K562 (cell line): ENCODE measurements at regions not wholly inside any gene's neighbourhood (a gene's known extent, or its start where the extent isn't known, plus 50 kb on each side); places are given as distances from the start of the nearest gene placed in this dataset.

ENCODE experiments used
- ATAC-seq: fragments of 200-7000 bp; cut with Tn5 transposase; 3 replicates; pipeline ENCODE4 v1.9.1; 2020; ENCODE audit warnings: moderate library complexity
- BruUV-seq: library from RNA; stranded (reverse); fragments of 400-500 nt; replicated peaks from 2 replicates; lab custom pipeline; 2021; lab: Mats Ljungman, UMichigan
- CTCF ChIA-PET: fragments of 300-600 bp; formaldehyde crosslinking; extraction: SDS; loops from one replicate; lab custom pipeline; 2021; ENCODE audit warnings: low intra/inter-chr PET ratio; lab: Yijun Ruan, JAX
- POLR2A ChIA-PET: fragments of 300-600, 350-650 bp; sonication (Branson Sonifier 250); formaldehyde crosslinking; extraction: SDS; loops from one replicate; lab custom pipeline; 2021; ENCODE audit warnings: antibody characterized with exemption, inconsistent platforms; lab: Yijun Ruan, JAX
- DNase-seq, 4 experiments: peaks; one replicate each; pipeline versions ENCODE4 v3.0.0 to v3.0.0-alpha.2; 2011 to 2018; ENCODE audit warnings: low spot score in 3 of 4, mixed read lengths in 3 of 4; ENCODE audit errors: extremely low read depth in 1 of 4
- FAIRE-seq: peaks from 2 replicates; lab custom pipeline; 2011; peaks lifted over from hg19 to GRCh38; lab: Jason Lieb, UNC
- H2AFZ ChIP-seq: 2 replicates; pipeline ENCODE4 v1.6.0; 2011; ENCODE audit warnings: low read depth, low read length, control low read depth, inconsistent platforms
- H3K27ac ChIP-seq: fragments of 200-600 bp; 3 replicates; pipeline ENCODE4 v1.8.0; 2011; ENCODE audit warnings: low read depth, mild to moderate bottlenecking, control low read depth, inconsistent platforms, low read length, moderate library complexity, mixed read lengths; ENCODE audit errors: extremely low read depth
- H3K27me3 ChIP-seq, 2 experiments: fragments of 300-600 bp in 1 of 2; 2 replicates in 1 of 2; 3 replicates in 1 of 2; pipeline versions ENCODE4 v1.6.0 to v1.8.0; 2011; ENCODE audit warnings: inconsistent platforms in 2 of 2, low read length in 2 of 2, mild to moderate bottlenecking in 1 of 2, mixed read lengths in 1 of 2, moderate library complexity in 1 of 2; ENCODE audit not compliant: control insufficient read depth in 2 of 2, insufficient read depth in 2 of 2
- H3K36me3 ChIP-seq: fragments of 300-600 bp; 3 replicates; pipeline ENCODE4 v1.8.0; 2011; ENCODE audit warnings: mild to moderate bottlenecking, low read length, inconsistent platforms; ENCODE audit not compliant: control insufficient read depth, insufficient read depth
- H3K4me1 ChIP-seq, 2 experiments: fragments of 200-600 bp in 1 of 2; replicated peaks in 1 of 2; 2 replicates in 1 of 2; 3 replicates in 1 of 2; pipeline versions ENCODE4 v1.5.1 to v1.8.0; 2011; ENCODE audit warnings: inconsistent platforms in 2 of 2, low read length in 2 of 2, mild to moderate bottlenecking in 1 of 2, mixed read lengths in 1 of 2, moderate library complexity in 1 of 2; ENCODE audit not compliant: control insufficient read depth in 2 of 2, insufficient read depth in 2 of 2
- H3K4me2 ChIP-seq: 2 replicates; pipeline ENCODE4 v1.6.1; 2011; ENCODE audit warnings: low read length, control low read depth, inconsistent platforms, mixed read lengths; ENCODE audit not compliant: insufficient read depth
- H3K4me3 ChIP-seq: fragments of 200-600 bp; sonication (generic), shearing (Covaris generic); 2 replicates; pipeline ENCODE4 v1.5.1; 2016; ENCODE audit warnings: control low read depth, inconsistent platforms
- H3K79me2 ChIP-seq: fragments of 200-600 bp; 3 replicates; pipeline ENCODE4 v1.8.0; 2011; ENCODE audit warnings: low read length, inconsistent platforms; ENCODE audit not compliant: control insufficient read depth, insufficient read depth
- H3K9ac ChIP-seq, 2 experiments: 2 replicates each; pipeline versions ENCODE4 v1.6.0 to v1.6.1; 2011; ENCODE audit warnings: low read depth in 2 of 2, low read length in 2 of 2, control low read depth in 1 of 2, inconsistent platforms in 1 of 2, mild to moderate bottlenecking in 1 of 2, mixed read lengths in 1 of 2; ENCODE audit not compliant: insufficient read depth in 1 of 2
- H3K9me1 ChIP-seq: one replicate; pipeline ENCODE4 v1.6.0; 2011; ENCODE audit warnings: inconsistent platforms, mild to moderate bottlenecking, low read length, moderate library complexity; ENCODE audit not compliant: control insufficient read depth, insufficient read depth
- H3K9me3 ChIP-seq: replicated peaks from 2 replicates; pipeline ENCODE4 v1.5.1; 2011; ENCODE audit warnings: low read depth, low read length, inconsistent platforms; ENCODE audit not compliant: control insufficient read depth, insufficient read depth
- H4K20me1 ChIP-seq: replicated peaks from 2 replicates; pipeline ENCODE4 v1.6.1; 2011; ENCODE audit warnings: low read length, inconsistent platforms, mixed read lengths; ENCODE audit not compliant: control insufficient read depth, insufficient read depth
- FOXP4 ChIP-seq: sonication (generic); formaldehyde crosslinking; IDR thresholded peaks from 2 replicates; pipeline ENCODE4 v1.8.0; 2022; ENCODE audit warnings: mild to moderate bottlenecking, missing genetic modification reagents, borderline replicate concordance
- MAZ ChIP-seq, 2 experiments: fragments of 450-650 bp in 1 of 2; sonication (generic) in 1 of 2; formaldehyde crosslinking; IDR thresholded peaks in 1 of 2; conservative IDR thresholded peaks in 1 of 2; 2 replicates each; pipeline versions ENCODE4 v1.4.0 to v1.5.0; 2020; ENCODE audit warnings: mild to moderate bottlenecking in 1 of 2, missing genetic modification reagents in 1 of 2
- MEF2A ChIP-seq: IDR thresholded peaks from 2 replicates; pipeline ENCODE4 v1.6.1; 2011; ENCODE audit warnings: low read depth, mild to moderate bottlenecking, low read length, moderate library complexity; ENCODE audit not compliant: control insufficient read depth
- RAD21 ChIP-seq, 2 experiments: fragments of 250-450 bp in 1 of 2; fragments of 450-650 bp in 1 of 2; sonication (Bioruptor Pico) in 1 of 2; formaldehyde crosslinking in 1 of 2; IDR thresholded peaks in 1 of 2; conservative IDR thresholded peaks in 1 of 2; 2 replicates each; pipeline versions ENCODE4 v1.4.0 to v1.8.0; 2020 to 2022; ENCODE audit warnings: mild to moderate bottlenecking in 2 of 2, moderate library complexity in 1 of 2
- RB1 ChIP-seq: fragments of 450-650 bp; IDR thresholded peaks from 2 replicates; pipeline ENCODE4 v1.6.1; 2017; ENCODE audit warnings: low read depth, mild to moderate bottlenecking
- SIN3B ChIP-seq: fragments of 450-650 bp; IDR thresholded peaks from 2 replicates; pipeline ENCODE4 v1.6.1; 2017; ENCODE audit warnings: low read depth, mild to moderate bottlenecking, moderate library complexity
- ZBTB43 ChIP-seq: sonication (generic); formaldehyde crosslinking; IDR thresholded peaks from 2 replicates; pipeline ENCODE4 v1.8.0; 2023; ENCODE audit warnings: mild to moderate bottlenecking, missing genetic modification reagents
- ZNF212 ChIP-seq: fragments of 450-650 bp; formaldehyde crosslinking; IDR thresholded peaks from 2 replicates; pipeline ENCODE4 v1.4.0; 2020; ENCODE audit warnings: mild to moderate bottlenecking
- ZNF217 ChIP-seq: sonication (generic); formaldehyde crosslinking; IDR thresholded peaks from 2 replicates; pipeline ENCODE4 v1.8.0; 2022; ENCODE audit warnings: mild to moderate bottlenecking, missing genetic modification reagents
- ZSCAN29 ChIP-seq: fragments of 450-650 bp; IDR thresholded peaks from 2 replicates; pipeline ENCODE4 v1.6.1; 2017
- WGBS: fragments of 100-300 bp; shearing (Covaris generic); methylation state at CpG from one replicate; pipeline ENCODE4 v1.1.6; 2016; ENCODE audit warnings: low coverage, mixed read lengths; ENCODE audit not compliant: insufficient coverage; ENCODE audit errors: missing lambda C conversion rate; 5-methylcytosine and 5-hydroxymethylcytosine counted together
- in situ Hi-C: fragments of 300-500 bp; cut with MboI; formaldehyde crosslinking; loops from 4 replicates; pipeline ENCODE4 v1.15.0; 2018; ENCODE audit warnings: inconsistent platforms, mixed read lengths
- intact Hi-C: fragments of 100-400 bp; cut with micrococcal nuclease; formaldehyde crosslinking; loops from 2 replicates; pipeline ENCODE4 v1.14.2; 2022
- TF ChIP-seq, protein P1 (sequence below): fragments of 250-450 bp; sonication (Bioruptor Pico); IDR thresholded peaks from 2 replicates; pipeline ENCODE4 v1.4.0; 2020

DNA sequence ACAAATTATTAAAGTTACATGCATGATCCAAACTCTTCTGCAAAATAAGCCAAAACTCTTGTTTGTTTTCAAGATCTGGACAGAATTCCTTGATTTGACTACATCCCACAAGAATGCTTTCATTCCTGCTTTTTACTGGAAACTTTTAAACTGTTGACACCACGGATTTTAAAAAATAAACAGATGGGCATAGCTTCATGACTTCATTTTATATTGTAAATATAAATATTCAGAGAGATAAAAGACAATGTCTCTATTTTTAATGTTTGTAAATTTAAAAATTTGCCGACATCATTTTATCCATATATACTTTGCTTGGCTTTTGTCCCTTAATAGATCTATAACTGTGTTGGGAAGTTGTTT, 134.3 kb upstream of the DCN start:
- Histone ChIP-seq H3K4me2 (no peak overlapping the region), H2AFZ (no peak overlapping the region), H3K27me3 (no peaks in the 10 kb centered on the region), H3K27ac (no peak overlapping the region), H3K4me1 (no peaks in the 10 kb centered on the region), H3K36me3 (no peaks in the 10 kb centered on the region), H3K9me1 (no peaks in the 10 kb centered on the region), H3K9ac (no peak overlapping the region), H3K4me3 (no peak overlapping the region), H4K20me1 (no peaks in the 10 kb centered on the region), H3K9me3 (no peaks in the 10 kb centered on the region), H3K79me2 (no peaks in the 10 kb centered on the region)
- no peak for FAIRE-seq
- ATAC-seq: no peak
- DNase-seq: no peak
- in situ Hi-C loops (no loop called here), intact Hi-C loops (no loop called here)
- CTCF ChIA-PET: no interaction called here
- 48% methylated on average over 2 of the region's 2 CpGs for WGBS
- POLR2A ChIA-PET: no interaction called here
- BruUV-seq: no TSS peak
- no peak for TF ChIP-seq RB1
- no peak for TF ChIP-seq ZSCAN29
- no peak for TF ChIP-seq MEF2A
- TF ChIP-seq RAD21 (CRISPR knock-in tag; conservative IDR thresholded peaks at IDR 0.05 in 1 of 2, IDR thresholded peaks at IDR 0.05 in 1 of 2): no peak
- TF ChIP-seq ZNF217 (CRISPR knock-in tag): no peak
- no peak for TF ChIP-seq FOXP4 (CRISPR knock-in tag)
- TF ChIP-seq SIN3B: no peak
- TF ChIP-seq, protein P1, sequence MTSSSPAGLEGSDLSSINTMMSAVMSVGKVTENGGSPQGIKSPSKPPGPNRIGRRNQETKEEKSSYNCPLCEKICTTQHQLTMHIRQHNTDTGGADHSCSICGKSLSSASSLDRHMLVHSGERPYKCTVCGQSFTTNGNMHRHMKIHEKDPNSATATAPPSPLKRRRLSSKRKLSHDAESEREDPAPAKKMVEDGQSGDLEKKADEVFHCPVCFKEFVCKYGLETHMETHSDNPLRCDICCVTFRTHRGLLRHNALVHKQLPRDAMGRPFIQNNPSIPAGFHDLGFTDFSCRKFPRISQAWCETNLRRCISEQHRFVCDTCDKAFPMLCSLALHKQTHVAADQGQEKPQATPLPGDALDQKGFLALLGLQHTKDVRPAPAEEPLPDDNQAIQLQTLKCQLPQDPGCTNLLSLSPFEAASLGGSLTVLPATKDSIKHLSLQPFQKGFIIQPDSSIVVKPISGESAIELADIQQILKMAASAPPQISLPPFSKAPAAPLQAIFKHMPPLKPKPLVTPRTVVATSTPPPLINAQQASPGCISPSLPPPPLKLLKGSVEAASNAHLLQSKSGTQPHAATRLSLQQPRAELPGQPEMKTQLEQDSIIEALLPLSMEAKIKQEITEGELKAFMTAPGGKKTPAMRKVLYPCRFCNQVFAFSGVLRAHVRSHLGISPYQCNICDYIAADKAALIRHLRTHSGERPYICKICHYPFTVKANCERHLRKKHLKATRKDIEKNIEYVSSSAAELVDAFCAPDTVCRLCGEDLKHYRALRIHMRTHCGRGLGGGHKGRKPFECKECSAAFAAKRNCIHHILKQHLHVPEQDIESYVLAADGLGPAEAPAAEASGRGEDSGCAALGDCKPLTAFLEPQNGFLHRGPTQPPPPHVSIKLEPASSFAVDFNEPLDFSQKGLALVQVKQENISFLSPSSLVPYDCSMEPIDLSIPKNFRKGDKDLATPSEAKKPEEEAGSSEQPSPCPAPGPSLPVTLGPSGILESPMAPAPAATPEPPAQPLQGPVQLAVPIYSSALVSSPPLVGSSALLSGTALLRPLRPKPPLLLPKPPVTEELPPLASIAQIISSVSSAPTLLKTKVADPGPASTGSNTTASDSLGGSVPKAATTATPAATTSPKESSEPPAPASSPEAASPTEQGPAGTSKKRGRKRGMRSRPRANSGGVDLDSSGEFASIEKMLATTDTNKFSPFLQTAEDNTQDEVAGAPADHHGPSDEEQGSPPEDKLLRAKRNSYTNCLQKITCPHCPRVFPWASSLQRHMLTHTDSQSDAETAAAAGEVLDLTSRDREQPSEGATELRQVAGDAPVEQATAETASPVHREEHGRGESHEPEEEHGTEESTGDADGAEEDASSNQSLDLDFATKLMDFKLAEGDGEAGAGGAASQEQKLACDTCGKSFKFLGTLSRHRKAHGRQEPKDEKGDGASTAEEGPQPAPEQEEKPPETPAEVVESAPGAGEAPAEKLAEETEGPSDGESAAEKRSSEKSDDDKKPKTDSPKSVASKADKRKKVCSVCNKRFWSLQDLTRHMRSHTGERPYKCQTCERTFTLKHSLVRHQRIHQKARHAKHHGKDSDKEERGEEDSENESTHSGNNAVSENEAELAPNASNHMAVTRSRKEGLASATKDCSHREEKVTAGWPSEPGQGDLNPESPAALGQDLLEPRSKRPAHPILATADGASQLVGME (CRISPR knock-in tag): no peak
- no peak for TF ChIP-seq MAZ (CRISPR knock-in tag; conservative IDR thresholded peaks at IDR 0.05 in 1 of 2, IDR thresholded peaks at IDR 0.05 in 1 of 2)
- no peak for TF ChIP-seq ZNF212 (CRISPR knock-in tag)
- no peak for TF ChIP-seq ZBTB43
